Neural progenitor cell (in vitro differentiated cells): ENCODE measurements at regions not wholly inside any gene's neighbourhood (a gene's known extent, or its start where the extent isn't known, plus 50 kb on each side); places are given as distances from the start of the nearest gene placed in this dataset.

Experiments
- EZH2 ChIP-seq: fragments of 200-600 bp; sonication (generic); IDR thresholded peaks from 2 replicates; pipeline ENCODE4 v1.6.1; 2017; ENCODE audit warnings: antibody characterized with exemption, mild to moderate bottlenecking, moderate library complexity
- EZH2phosphoT487 ChIP-seq: fragments of 200-600 bp; sonication (generic); IDR thresholded peaks from 2 replicates; pipeline ENCODE4 v1.6.1; 2017; ENCODE audit warnings: antibody characterized with exemption
- TF ChIP-seq, protein P1 (sequence below): fragments of 200-600 bp; sonication (generic); IDR thresholded peaks from 2 replicates; pipeline ENCODE4 v1.5.1; 2017; ENCODE audit warnings: antibody characterized with exemption, mild to moderate bottlenecking

DNA sequence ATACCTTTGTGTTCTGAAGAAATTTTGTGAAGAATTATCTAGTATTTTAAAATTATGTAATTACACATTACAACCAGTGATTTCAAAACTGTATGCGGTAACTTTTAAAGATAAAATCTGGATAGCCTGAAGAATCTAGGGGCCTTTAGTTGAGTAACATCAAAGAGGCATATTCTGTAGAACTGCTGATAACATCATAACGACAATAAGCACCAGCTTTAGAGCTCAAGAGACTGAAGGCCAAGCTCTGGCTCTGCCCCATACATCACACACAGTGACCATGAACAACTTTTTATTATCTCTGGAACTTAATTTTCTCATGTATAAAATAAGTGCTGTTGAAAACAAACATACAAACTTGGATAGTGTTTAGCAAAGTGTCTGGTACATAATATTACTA is 121.1 kb upstream of the RHOBTB1 start:
- TF ChIP-seq, protein P1, sequence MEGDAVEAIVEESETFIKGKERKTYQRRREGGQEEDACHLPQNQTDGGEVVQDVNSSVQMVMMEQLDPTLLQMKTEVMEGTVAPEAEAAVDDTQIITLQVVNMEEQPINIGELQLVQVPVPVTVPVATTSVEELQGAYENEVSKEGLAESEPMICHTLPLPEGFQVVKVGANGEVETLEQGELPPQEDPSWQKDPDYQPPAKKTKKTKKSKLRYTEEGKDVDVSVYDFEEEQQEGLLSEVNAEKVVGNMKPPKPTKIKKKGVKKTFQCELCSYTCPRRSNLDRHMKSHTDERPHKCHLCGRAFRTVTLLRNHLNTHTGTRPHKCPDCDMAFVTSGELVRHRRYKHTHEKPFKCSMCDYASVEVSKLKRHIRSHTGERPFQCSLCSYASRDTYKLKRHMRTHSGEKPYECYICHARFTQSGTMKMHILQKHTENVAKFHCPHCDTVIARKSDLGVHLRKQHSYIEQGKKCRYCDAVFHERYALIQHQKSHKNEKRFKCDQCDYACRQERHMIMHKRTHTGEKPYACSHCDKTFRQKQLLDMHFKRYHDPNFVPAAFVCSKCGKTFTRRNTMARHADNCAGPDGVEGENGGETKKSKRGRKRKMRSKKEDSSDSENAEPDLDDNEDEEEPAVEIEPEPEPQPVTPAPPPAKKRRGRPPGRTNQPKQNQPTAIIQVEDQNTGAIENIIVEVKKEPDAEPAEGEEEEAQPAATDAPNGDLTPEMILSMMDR, result no peak
- TF ChIP-seq EZH2phosphoT487 (no peak), EZH2 (no peak)
